ENCODE measurements at regions not wholly inside any gene's neighbourhood (a gene's known extent, or its start where the extent isn't known, plus 50 kb on each side); places are given as distances from the start of the nearest gene placed in this dataset.

DNA sequence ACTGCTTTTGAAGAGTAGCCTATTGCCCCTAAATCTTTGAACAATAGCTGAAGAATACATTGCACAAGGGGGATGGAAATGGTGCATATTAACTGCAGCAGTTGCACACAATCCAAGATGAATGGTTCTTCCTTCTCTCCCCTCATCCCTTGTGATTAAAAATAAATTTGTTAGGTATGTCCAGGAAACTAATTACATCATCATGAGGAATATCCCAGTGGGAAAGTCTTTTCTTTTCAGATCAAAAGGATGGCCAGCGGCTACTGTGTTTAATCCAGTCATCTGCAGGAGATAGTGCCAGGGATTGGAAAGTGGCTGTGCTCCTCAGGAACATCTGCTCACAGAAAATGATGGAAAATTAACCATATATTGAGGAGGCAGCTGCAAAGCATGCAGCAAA, 508.4 kb upstream of the SEMA6A start:
- DNase-seq (ENCODE audit: insufficient read length, low spot score), result no peak
- FAIRE-seq, result no peak

GRCh38 chr5:117077142-117077541, 502.5 kb upstream of the SEMA6A start:
- no peak for FAIRE-seq

DNA sequence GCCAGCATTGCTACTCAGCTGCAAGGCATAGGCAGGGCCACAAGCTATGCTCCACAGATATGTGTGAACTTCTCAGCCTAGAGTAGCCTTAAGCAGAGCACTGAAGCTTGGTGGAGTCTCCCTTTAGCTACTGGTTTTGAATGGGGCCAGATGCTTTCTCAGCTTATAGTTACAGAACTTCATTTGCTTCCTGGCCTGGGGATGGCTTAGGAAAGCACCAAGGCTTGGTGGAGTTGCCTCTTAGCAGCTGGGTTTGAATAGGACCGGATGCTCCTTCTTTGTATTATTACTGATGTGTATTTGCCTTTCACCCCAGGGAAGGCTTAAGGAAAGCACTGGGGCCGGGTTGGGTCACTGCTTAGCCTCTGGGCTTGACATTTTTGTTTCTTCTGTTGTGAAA, 497.8 kb upstream of the SEMA6A start:
- DNase-seq (ENCODE audit: insufficient read length, low spot score) (no peak), FAIRE-seq (no peak)

More at GRCh38 chr5:117077142-117077541, 502.5 kb upstream of the SEMA6A start:
- no peak for DNase-seq (ENCODE audit: insufficient read length, low spot score)

GRCh38 chr5:117065800-117066199, 491.2 kb upstream of the SEMA6A start:
- FAIRE-seq (no peak), DNase-seq (ENCODE audit: insufficient read length, low spot score) (no peak)

- DNase-seq (ENCODE audit: insufficient read length, low spot score) (no peak), FAIRE-seq (no peak)
These were observed 490.5 kb upstream of the SEMA6A start for GRCh38 chr5:117065161-117065560.

GRCh38 chr5:117060099-117060498, 485.5 kb upstream of the SEMA6A start:
- no peak for FAIRE-seq
- DNase-seq (ENCODE audit: insufficient read length, low spot score), result no peak

DNA sequence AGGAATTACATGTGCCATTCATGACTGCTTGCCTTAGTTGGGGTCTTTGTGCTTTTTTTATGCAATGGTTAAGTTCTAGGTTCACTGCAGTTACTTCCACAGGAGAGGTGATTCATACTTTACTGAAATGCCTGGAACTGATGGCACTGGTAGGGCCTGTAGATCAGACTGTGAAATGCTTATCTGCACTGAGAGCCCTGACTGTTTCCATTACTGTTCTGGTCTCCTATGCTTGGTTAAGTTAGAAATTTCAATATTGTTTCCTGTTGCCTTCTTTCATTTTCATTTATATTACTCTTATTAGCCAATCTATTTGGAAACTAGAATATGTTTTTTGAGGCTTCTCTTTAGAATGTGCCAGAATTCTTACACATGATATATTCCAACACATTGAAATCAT, 484.1 kb upstream of the SEMA6A start:
- DNase-seq (ENCODE audit: insufficient read length, low spot score) (no peak), FAIRE-seq (no peak)

GRCh38 chr5:117055517-117055916, 480.9 kb upstream of the SEMA6A start:
- FAIRE-seq, result no peak

GRCh38 chr5:117054911-117055310, 480.3 kb upstream of the SEMA6A start:
- DNase-seq (ENCODE audit: insufficient read length, low spot score) (no peak), FAIRE-seq (no peak)

More at GRCh38 chr5:117055517-117055916, 480.9 kb upstream of the SEMA6A start:
- no peak for DNase-seq (ENCODE audit: insufficient read length, low spot score)

DNA sequence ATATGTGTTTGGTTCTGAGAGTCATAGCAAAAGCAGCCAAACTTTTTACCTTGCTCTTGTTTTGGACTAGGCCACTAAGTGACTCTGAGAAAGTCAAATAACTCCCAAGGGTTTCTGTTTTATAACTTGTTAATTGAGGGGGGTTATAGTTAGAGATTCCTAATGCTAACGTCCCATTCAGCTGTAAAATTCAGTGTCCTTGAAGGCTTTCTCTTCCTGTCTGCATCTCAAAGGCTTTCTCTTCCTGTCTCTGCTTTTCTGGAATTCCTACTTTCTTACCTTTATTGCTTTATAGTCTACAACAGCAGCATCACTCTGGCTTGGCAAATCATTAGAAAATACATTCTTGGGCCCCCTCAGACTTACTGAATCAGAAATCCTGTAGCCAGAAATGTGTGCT, 479.5 kb upstream of the SEMA6A start:
- FAIRE-seq (no peak), DNase-seq (ENCODE audit: insufficient read length, low spot score) (no peak)

DNA sequence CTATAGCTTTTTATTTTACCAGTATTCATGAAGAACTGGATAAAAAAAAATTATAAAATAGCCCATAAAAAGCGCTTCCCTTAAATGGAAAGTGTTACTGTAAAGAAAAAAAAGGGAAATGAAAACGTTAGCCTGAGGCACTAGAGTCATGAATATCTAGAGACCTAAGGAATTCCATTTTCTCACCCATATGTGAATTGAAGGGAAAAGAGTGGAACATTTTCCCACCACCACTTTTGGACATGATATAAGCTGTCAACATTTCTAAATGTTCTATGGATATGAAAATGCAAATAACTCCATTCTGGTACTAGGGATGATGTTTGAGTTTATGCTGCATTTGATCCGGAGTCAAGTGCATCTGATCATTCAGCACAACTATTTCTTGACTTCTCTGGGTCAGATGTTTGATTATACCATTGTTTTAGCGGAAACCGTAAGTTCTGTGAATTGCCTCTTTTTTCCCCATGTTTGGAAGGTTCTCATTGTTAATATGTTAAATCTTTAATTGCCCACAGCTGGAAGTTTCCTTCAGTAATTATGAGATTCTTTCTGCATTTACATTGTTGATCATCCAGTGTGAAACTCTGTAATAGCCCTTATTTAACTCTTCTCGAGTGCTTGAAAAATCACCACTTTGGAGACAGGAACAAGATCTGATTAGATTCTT, 467.4 kb upstream of the SEMA6A start:
- FAIRE-seq (no peak), DNase-seq (ENCODE audit: insufficient read length, low spot score) (no peak)

- DNase-seq (ENCODE audit: insufficient read length, low spot score) (no peak), FAIRE-seq (no peak)
These were observed 464.4 kb upstream of the SEMA6A start for GRCh38 chr5:117039035-117039434.

DNA sequence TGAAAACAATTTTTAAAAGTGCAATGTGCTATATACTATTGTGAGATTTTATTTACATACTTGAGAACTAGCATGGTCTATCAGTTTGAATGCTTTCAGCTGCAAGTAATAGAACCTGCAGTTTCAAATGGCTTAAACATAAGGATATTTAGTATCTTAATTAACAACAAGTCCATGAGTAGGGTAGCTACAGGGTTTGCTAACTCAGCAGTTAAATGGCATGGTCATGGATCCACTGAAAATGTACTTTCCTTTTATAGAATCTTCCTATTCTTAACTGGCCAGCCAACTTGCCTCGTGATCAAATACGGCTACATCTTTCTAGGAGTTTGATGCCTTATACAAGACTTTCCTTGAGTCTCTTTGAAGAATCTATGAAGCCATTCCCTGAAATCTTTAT, 452.8 kb upstream of the SEMA6A start:
- DNase-seq (ENCODE audit: insufficient read length, low spot score) (no peak), FAIRE-seq (no peak)

GRCh38 chr5:117020999-117021398, 446.4 kb upstream of the SEMA6A start:
- no peak for FAIRE-seq
- DNase-seq (ENCODE audit: insufficient read length, low spot score), result no peak

DNA sequence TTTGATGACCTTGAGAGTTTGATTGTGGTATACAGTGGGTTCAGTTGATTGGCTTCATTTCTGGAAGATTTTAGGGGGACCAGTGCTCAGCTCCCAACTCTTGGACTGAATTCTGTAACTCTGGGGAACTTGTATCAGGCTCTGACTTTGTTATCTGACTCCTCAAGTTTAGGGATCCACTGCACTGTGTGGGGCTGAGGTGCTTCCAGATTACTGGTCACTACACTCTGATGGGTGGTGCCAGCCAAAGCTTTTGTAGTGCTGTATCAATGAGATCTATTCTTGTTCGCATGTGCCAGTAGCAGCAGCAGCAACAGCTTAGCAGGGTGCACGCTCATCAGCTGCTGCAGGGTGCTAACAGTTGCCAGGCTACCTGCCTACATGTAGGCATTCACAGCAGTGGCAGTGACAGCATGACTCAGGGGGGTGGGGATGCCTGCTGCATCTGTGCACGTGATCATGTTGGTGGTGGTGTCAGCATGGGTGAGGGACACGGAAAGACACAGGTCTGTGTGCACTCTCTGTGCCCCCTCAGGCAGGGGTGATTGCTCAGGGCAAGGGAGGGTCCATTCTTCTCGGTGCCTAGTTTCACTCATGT, 438.8 kb upstream of the SEMA6A start:
- DNase-seq (ENCODE audit: insufficient read length, low spot score), result no peak
- FAIRE-seq, result no peak

DNA sequence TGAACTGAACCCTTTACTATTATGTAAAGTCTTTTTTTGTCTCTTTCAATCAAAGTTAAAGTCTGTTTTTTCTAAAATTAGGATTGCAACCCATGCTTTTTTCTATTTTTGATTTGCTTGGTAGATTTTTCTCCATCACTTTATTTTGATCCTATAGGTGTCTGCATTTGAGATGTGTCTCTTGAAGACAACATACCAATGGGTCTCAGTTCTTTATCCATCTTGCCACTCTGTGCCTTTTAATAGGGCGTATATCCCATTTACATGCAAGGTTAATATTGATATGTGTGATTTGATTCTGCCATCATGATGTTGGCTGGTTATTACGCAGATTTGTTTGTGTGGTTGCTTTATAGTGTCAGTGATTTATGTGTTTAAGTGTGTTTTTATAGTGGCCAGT, 436.0 kb upstream of the SEMA6A start:
- FAIRE-seq (no peak), DNase-seq (ENCODE audit: insufficient read length, low spot score) (no peak)

GRCh38 chr5:116998024-116998423, 423.4 kb upstream of the SEMA6A start:
- no peak for DNase-seq (ENCODE audit: insufficient read length, low spot score)
- FAIRE-seq, result no peak

GRCh38 chr5:116992681-116993080, 418.1 kb upstream of the SEMA6A start:
- DNase-seq (ENCODE audit: insufficient read length, low spot score), result no peak
- FAIRE-seq, result no peak

DNA sequence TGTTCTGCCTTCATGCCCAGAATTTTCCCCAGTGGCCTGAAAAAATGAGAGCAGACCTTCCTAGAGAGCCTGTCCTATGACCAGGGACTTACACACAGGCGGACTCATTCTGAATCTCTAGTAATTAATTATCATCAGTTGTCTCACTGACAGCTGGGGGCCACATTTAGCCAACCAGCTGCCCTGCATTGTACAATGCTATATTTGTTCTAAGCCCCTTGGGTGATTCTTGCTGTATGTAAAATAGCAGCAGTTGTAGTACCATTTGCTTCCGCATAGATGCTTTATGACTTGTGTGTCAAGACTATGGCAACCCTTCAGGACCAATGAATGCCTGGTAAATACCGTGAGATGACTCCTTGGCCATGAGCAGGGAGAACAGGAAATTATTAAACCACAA, 415.4 kb upstream of the SEMA6A start:
- FAIRE-seq, result no peak

GRCh38 chr5:116982035-116982434, 407.4 kb upstream of the SEMA6A start:
- FAIRE-seq, result no peak
- no peak for DNase-seq (ENCODE audit: insufficient read length, low spot score)

More for the DNA sequence above, 415.4 kb upstream of the SEMA6A start:
- no peak for DNase-seq (ENCODE audit: insufficient read length, low spot score)

GRCh38 chr5:116980581-116980980, 406.0 kb upstream of the SEMA6A start:
- FAIRE-seq, result no peak
- DNase-seq (ENCODE audit: insufficient read length, low spot score), result no peak

- no peak for DNase-seq (ENCODE audit: insufficient read length, low spot score)
- FAIRE-seq, result no peak
These were observed 402.1 kb upstream of the SEMA6A start for GRCh38 chr5:116976767-116977166.

DNA sequence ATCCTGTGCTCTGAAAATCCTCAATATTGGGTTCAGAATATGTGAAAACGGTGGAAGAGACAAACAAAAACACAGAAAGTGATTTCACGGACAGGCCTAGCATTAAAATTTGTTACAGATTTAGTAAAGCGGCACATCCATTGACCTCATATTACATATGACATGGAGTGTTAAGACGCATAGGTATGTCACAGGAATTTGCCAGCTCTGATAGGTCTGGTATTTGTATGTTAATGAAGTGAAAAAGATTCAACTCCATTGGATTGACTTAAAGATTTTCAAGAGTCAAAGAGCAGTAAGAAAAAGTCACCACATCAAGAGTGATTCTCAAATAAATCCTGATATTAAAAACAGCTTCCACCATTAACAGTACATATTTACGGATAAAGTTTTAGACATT, 396.5 kb upstream of the SEMA6A start:
- DNase-seq (ENCODE audit: insufficient read length, low spot score), result no peak
- FAIRE-seq, result no peak

Data from HTR-8/SVneo (cell line).